OCI-LY3 (cell line): ENCODE measurements at regions not wholly inside any gene's neighbourhood (a gene's known extent, or its start where the extent isn't known, plus 50 kb on each side); places are given as distances from the start of the nearest gene placed in this dataset.

ENCODE experiments used
- H2AFZ ChIP-seq: fragments of 200-600, 300-600 bp; shearing (Covaris generic); 2 replicates; pipeline ENCODE4 v1.6.0; 2014; ENCODE audit warnings: antibody characterized with exemption, low read depth, low read length
- H3K27ac ChIP-seq: fragments of 200-600, 300-600 bp; sonication (generic); 2 replicates; pipeline ENCODE4 v1.5.1; 2014; ENCODE audit warnings: mild to moderate bottlenecking, low read length, moderate library complexity, mixed read lengths
- H3K27me3 ChIP-seq: fragments of 200-600, 300-600 bp; sonication (generic); 2 replicates; pipeline ENCODE4 v1.6.1; 2014; ENCODE audit warnings: low read depth, low read length, mixed read lengths
- H3K36me3 ChIP-seq: fragments of 200-600, 300-600 bp; sonication (generic); replicated peaks from 2 replicates; pipeline ENCODE3; 2014; ENCODE audit warnings: low read depth, low read length, mixed read lengths
- H3K4me1 ChIP-seq: fragments of 300-600, 200-600 bp; sonication (generic); 2 replicates; pipeline ENCODE4 v1.6.1; 2014; ENCODE audit warnings: low read length, mixed read lengths
- H3K4me2 ChIP-seq: fragments of 200-600, 300-600 bp; sonication (generic); 2 replicates; pipeline ENCODE4 v1.6.1; 2014; ENCODE audit warnings: low read length, mixed read lengths
- H3K4me3 ChIP-seq: fragments of 300-600, 200-600 bp; sonication (generic); 2 replicates; pipeline ENCODE4 v1.5.1; 2014; ENCODE audit warnings: antibody characterized with exemption, mild to moderate bottlenecking, low read length, moderate library complexity
- H3K79me2 ChIP-seq: fragments of 300-600, 200-600 bp; shearing (Covaris generic); 2 replicates; pipeline ENCODE4 v1.6.1; 2014; ENCODE audit warnings: mild to moderate bottlenecking, low read length, mixed read lengths
- H3K9ac ChIP-seq: fragments of 300-600, 200-600 bp; shearing (Covaris generic); 2 replicates; pipeline ENCODE4 v1.6.0; 2014; ENCODE audit warnings: mild to moderate bottlenecking, low read length, moderate library complexity
- H3K9me3 ChIP-seq: fragments of 200-600, 300-600 bp; shearing (Covaris generic); 2 replicates; pipeline ENCODE4 v1.6.1; 2014; ENCODE audit warnings: low read length, mixed read lengths; ENCODE audit not compliant: insufficient read depth
- H4K20me1 ChIP-seq: fragments of 200-600, 300-600 bp; sonication (generic); 2 replicates; pipeline ENCODE4 v1.6.1; 2016; ENCODE audit warnings: low read length, mixed read lengths; ENCODE audit not compliant: insufficient read depth
- EZH2phosphoT487 ChIP-seq: fragments of 200-600 bp; shearing (Covaris generic); IDR thresholded peaks from 2 replicates; pipeline ENCODE4 v1.6.1; 2018; ENCODE audit warnings: antibody characterized with exemption, mixed run types, low read depth
- TF ChIP-seq, protein P1 (sequence below): fragments of 200-600, 300-600 bp; sonication (generic); IDR thresholded peaks from 2 replicates; pipeline ENCODE4 v1.5.1; 2014; ENCODE audit warnings: antibody characterized with exemption, low read length, low read depth

- no peaks in the 10 kb centered on the region for H3K4me1 ChIP-seq
- H3K4me2 ChIP-seq: no peak overlapping the region
- no peaks in the 10 kb centered on the region for H3K9me3 ChIP-seq
- TF ChIP-seq, protein P1, sequence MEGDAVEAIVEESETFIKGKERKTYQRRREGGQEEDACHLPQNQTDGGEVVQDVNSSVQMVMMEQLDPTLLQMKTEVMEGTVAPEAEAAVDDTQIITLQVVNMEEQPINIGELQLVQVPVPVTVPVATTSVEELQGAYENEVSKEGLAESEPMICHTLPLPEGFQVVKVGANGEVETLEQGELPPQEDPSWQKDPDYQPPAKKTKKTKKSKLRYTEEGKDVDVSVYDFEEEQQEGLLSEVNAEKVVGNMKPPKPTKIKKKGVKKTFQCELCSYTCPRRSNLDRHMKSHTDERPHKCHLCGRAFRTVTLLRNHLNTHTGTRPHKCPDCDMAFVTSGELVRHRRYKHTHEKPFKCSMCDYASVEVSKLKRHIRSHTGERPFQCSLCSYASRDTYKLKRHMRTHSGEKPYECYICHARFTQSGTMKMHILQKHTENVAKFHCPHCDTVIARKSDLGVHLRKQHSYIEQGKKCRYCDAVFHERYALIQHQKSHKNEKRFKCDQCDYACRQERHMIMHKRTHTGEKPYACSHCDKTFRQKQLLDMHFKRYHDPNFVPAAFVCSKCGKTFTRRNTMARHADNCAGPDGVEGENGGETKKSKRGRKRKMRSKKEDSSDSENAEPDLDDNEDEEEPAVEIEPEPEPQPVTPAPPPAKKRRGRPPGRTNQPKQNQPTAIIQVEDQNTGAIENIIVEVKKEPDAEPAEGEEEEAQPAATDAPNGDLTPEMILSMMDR: no peak
- TF ChIP-seq EZH2phosphoT487: no peak
- H2AFZ ChIP-seq: no peak overlapping the region
- no peak overlapping the region for H3K27ac ChIP-seq
- no peak overlapping the region for H3K9ac ChIP-seq
- no peak overlapping the region for H3K4me3 ChIP-seq
- H3K36me3 ChIP-seq: no peaks in the 10 kb centered on the region
- no peaks in the 10 kb centered on the region for H3K27me3 ChIP-seq
- no peaks in the 10 kb centered on the region for H4K20me1 ChIP-seq
- H3K79me2 ChIP-seq: no peaks in the 10 kb centered on the region
Measured at GRCh38 chr13:74930402-74931165, 551.4 kb downstream of the TBC1D4 start.

DNA sequence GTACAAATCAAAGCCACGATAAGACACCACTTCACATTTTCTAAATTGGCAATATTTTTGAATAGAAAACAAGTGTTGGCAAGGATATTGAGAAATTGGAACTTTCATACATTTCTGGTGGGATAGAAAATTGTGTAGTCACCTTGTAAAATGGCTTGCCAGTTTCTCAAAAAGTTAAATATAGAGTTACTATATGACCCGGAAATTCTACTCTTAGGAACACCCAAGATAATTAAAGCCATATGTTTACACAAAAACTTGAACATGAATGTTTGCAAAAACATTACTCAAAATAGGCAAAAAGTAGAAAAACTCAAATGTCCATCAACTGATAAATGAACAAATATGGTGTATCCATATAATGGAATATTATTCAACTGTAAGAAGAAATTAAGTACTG lies 552.5 kb downstream of the TBC1D4 start:
- Histone ChIP-seq H3K4me2 (no peak overlapping the region), H2AFZ (no peak overlapping the region), H4K20me1 (no peaks in the 10 kb centered on the region), H3K4me3 (no peak overlapping the region), H3K27me3 (no peaks in the 10 kb centered on the region), H3K9me3 (0 out of 2 replicates have a peak, but pooled peaks cover 3% of the 10 kb centered on the region), H3K9ac (no peak overlapping the region), H3K4me1 (no peaks in the 10 kb centered on the region), H3K79me2 (no peaks in the 10 kb centered on the region), H3K27ac (no peak overlapping the region), H3K36me3 (no peaks in the 10 kb centered on the region)
- TF ChIP-seq, protein P1: no peak
- no peak for TF ChIP-seq EZH2phosphoT487

GRCh38 chr13:74927823-74928222 lies 554.1 kb downstream of the TBC1D4 start:
- Histone ChIP-seq H3K36me3 (no peaks in the 10 kb centered on the region), H3K4me3 (no peak overlapping the region), H3K4me1 (no peaks in the 10 kb centered on the region), H3K9ac (no peak overlapping the region), H2AFZ (no peak overlapping the region), H3K4me2 (no peak overlapping the region), H3K79me2 (no peaks in the 10 kb centered on the region), H3K27ac (no peak overlapping the region), H3K27me3 (no peaks in the 10 kb centered on the region), H4K20me1 (no peaks in the 10 kb centered on the region), H3K9me3 (peaks cover 7% of the 10 kb centered on the region; the same call in 1 of the 2 replicates)
- no peak for TF ChIP-seq EZH2phosphoT487

- no peak overlapping the region for H3K9ac ChIP-seq
- TF ChIP-seq EZH2phosphoT487: no peak
- TF ChIP-seq, protein P1: no peak
- peaks cover 7% of the 10 kb centered on the region; the same call in 1 of the 2 replicates for H3K9me3 ChIP-seq
- H3K79me2 ChIP-seq: no peaks in the 10 kb centered on the region
- no peak overlapping the region for H3K4me2 ChIP-seq
- H4K20me1 ChIP-seq: no peaks in the 10 kb centered on the region
- H3K4me1 ChIP-seq: no peaks in the 10 kb centered on the region
- H3K27me3 ChIP-seq: no peaks in the 10 kb centered on the region
- H2AFZ ChIP-seq: no peak overlapping the region
- H3K36me3 ChIP-seq: no peaks in the 10 kb centered on the region
- no peak overlapping the region for H3K4me3 ChIP-seq
- no peak overlapping the region for H3K27ac ChIP-seq
Measured at GRCh38 chr13:74922963-74923362, 559.0 kb downstream of the TBC1D4 start.
